Panc1 (cell line): ENCODE measurements at regions not wholly inside any gene's neighbourhood (a gene's known extent, or its start where the extent isn't known, plus 50 kb on each side); places are given as distances from the start of the nearest gene placed in this dataset.

Experiments
- ATAC-seq: fragments of 200-7000 bp; cut with Tn5 transposase; 2 replicates; pipeline ENCODE4 v1.9.1; 2020; ENCODE audit warnings: mild to moderate bottlenecking, moderate library complexity
- BruUV-seq: library from RNA; stranded (reverse); fragments of 400-500 nt; replicated peaks from 2 replicates; lab custom pipeline; 2021; lab: Mats Ljungman, UMichigan
- CTCF ChIA-PET: fragments of 300-600 bp; sonication (Branson Sonifier 250); formaldehyde crosslinking; loops from one replicate; lab custom pipeline; 2022; ENCODE audit warnings: antibody characterized with exemption; lab: Charles Lee
- POLR2A ChIA-PET: fragments of 300-600 bp; sonication (Branson Sonifier 250); formaldehyde crosslinking; loops from one replicate; lab custom pipeline; 2022; ENCODE audit warnings: antibody characterized with exemption; lab: Charles Lee
- DNase-seq: peaks from one replicate; pipeline ENCODE4 v3.0.0-alpha.2; 2010; ENCODE audit warnings: low read depth, low spot score
- H3K27ac ChIP-seq: 2 replicates; pipeline ENCODE4 v1.5.1; 2011; ENCODE audit warnings: mild to moderate bottlenecking, low read length, inconsistent platforms
- H3K27me3 ChIP-seq: fragments of 200-500 bp; sonication (Bioruptor generic); 2 replicates; pipeline ENCODE4 v1.6.0; 2014; ENCODE audit warnings: low read length, inconsistent platforms; ENCODE audit not compliant: control insufficient read depth, insufficient read depth
- H3K36me3 ChIP-seq: fragments of 200-500 bp; sonication (Bioruptor generic); 2 replicates; pipeline ENCODE4 v1.5.1; 2014; ENCODE audit warnings: inconsistent platforms, mild to moderate bottlenecking, low read length, moderate library complexity; ENCODE audit not compliant: control insufficient read depth, insufficient read depth
- H3K4me1 ChIP-seq: 2 replicates; pipeline ENCODE4 v1.5.1; 2011; ENCODE audit warnings: inconsistent platforms, mild to moderate bottlenecking, low read length, moderate library complexity; ENCODE audit not compliant: control insufficient read depth, insufficient read depth
- H3K4me3 ChIP-seq, 2 experiments: 2 replicates each; pipeline ENCODE4 v1.5.1; 2011 to 2012; ENCODE audit warnings: low read depth in 2 of 2, low read length in 2 of 2, mild to moderate bottlenecking in 2 of 2, inconsistent platforms in 1 of 2, moderate library complexity in 1 of 2
- H3K9me3 ChIP-seq: fragments of 200-500 bp; sonication (Bioruptor generic); 2 replicates; pipeline ENCODE4 v1.5.1; 2014; ENCODE audit warnings: low read depth, mild to moderate bottlenecking, inconsistent platforms, low read length, moderate library complexity; ENCODE audit not compliant: control insufficient read depth, insufficient read depth
- CTCF ChIP-seq: fragments of 450-650 bp; IDR thresholded peaks from 2 replicates; pipeline ENCODE4 v1.5.1; 2017; ENCODE audit warnings: mild to moderate bottlenecking
- POLR2AphosphoS5 ChIP-seq: IDR thresholded peaks from 2 replicates; pipeline ENCODE4 v1.6.1; 2012; ENCODE audit warnings: mild to moderate bottlenecking, low read depth, low read length, moderate library complexity
- REST ChIP-seq, 2 experiments: IDR thresholded peaks; 2 replicates each; pipeline ENCODE4 v1.6.1; 2011 to 2012; ENCODE audit warnings: low read depth in 2 of 2, control low read depth in 1 of 2, low read length in 1 of 2, mild to moderate bottlenecking in 1 of 2, moderate library complexity in 1 of 2; ENCODE audit not compliant: insufficient read depth in 1 of 2
- SIN3A ChIP-seq: IDR thresholded peaks from 2 replicates; pipeline ENCODE4 v1.6.1; 2012; ENCODE audit warnings: low read depth, mild to moderate bottlenecking, low read length, moderate library complexity, borderline replicate concordance; ENCODE audit not compliant: insufficient read depth
- TCF7L2 ChIP-seq: IDR thresholded peaks from 2 replicates; pipeline ENCODE4 v1.6.1; 2011; ENCODE audit warnings: mild to moderate bottlenecking, low read depth, low read length, inconsistent platforms
- in situ Hi-C: cut with HindIII; loops from 2 replicates; pipeline ENCODE4 v1.10.0; 2016; ENCODE audit warnings: low sequenced_read_pairs, low pct_unique_long_range_greater_than_20kb
- intact Hi-C: fragments of 100-400 bp; cut with micrococcal nuclease; formaldehyde crosslinking; loops from one replicate; pipeline ENCODE4 v1.10.0; 2022; ENCODE audit not compliant: unreplicated experiment

GRCh38 chr1:112317611-112318062 lies 78.4 kb upstream of the CTTNBP2NL start:
- Histone ChIP-seq H3K27me3 (no peaks in the 10 kb centered on the region; the same call in none of the 2 replicates), H3K27ac (no peak overlapping the region), H3K4me3 (no peak overlapping the region), H3K4me1 (no peaks in the 10 kb centered on the region), H3K36me3 (no peaks in the 10 kb centered on the region), H3K9me3 (no peaks in the 10 kb centered on the region)
- intact Hi-C loops: no loop called here
- no peak for DNase-seq
- CTCF ChIA-PET: no interaction called here
- POLR2A ChIA-PET: no interaction called here
- in situ Hi-C loops: no loop called here
- TF ChIP-seq POLR2AphosphoS5 (no peak), SIN3A (no peak)
- BruUV-seq: no TSS peak
- ATAC-seq: no peak

GRCh38 chr1:112318263-112318662 lies 77.8 kb upstream of the CTTNBP2NL start:
- BruUV-seq: no TSS peak
- ChIA-PET POLR2A (no interaction called here), CTCF (no interaction called here)
- intact Hi-C loops (no loop called here), in situ Hi-C loops (no loop called here)
- ATAC-seq (no peak), DNase-seq (no peak)
- Histone ChIP-seq H3K36me3 (no peaks in the 10 kb centered on the region), H3K4me1 (no peaks in the 10 kb centered on the region), H3K4me3 (no peak overlapping the region), H3K9me3 (no peaks in the 10 kb centered on the region), H3K27ac (no peak overlapping the region), H3K27me3 (no peaks in the 10 kb centered on the region; the same call in none of the 2 replicates)
- TF ChIP-seq SIN3A: no peak
- no peak for TF ChIP-seq TCF7L2
- TF ChIP-seq CTCF: no peak
- no peak for TF ChIP-seq REST (IDR thresholded peaks at IDR 0.05; ENCODE audit: insufficient read depth in 1 of 2, low read depth in 2 of 2, low read length in 1 of 2)
- no peak for TF ChIP-seq POLR2AphosphoS5

GRCh38 chr1:112318698-112319370 lies 77.2 kb upstream of the CTTNBP2NL start:
- no peak overlapping the region for H3K4me3 ChIP-seq
- no peak for DNase-seq
- ChIA-PET CTCF (no interaction called here), POLR2A (no interaction called here)
- no peaks in the 10 kb centered on the region for H3K9me3 ChIP-seq
- TF ChIP-seq POLR2AphosphoS5: no peak
- TF ChIP-seq REST (IDR thresholded peaks at IDR 0.05; ENCODE audit: insufficient read depth in 1 of 2, low read depth in 2 of 2, low read length in 1 of 2): no peak
- TF ChIP-seq CTCF: no peak
- TF ChIP-seq SIN3A: no peak
- TF ChIP-seq TCF7L2: no peak
- no peak overlapping the region for H3K27ac ChIP-seq
- H3K4me1 ChIP-seq: no peaks in the 10 kb centered on the region
- ATAC-seq: no peak
- in situ Hi-C loops: no loop called here
- intact Hi-C loops: no loop called here
- BruUV-seq: no TSS peak
- no peaks in the 10 kb centered on the region for H3K36me3 ChIP-seq
- no peaks in the 10 kb centered on the region; the same call in none of the 2 replicates for H3K27me3 ChIP-seq
